ENCODE measurements at regions not wholly inside any gene's neighbourhood (a gene's known extent, or its start where the extent isn't known, plus 50 kb on each side); places are given as distances from the start of the nearest gene placed in this dataset.

DNA sequence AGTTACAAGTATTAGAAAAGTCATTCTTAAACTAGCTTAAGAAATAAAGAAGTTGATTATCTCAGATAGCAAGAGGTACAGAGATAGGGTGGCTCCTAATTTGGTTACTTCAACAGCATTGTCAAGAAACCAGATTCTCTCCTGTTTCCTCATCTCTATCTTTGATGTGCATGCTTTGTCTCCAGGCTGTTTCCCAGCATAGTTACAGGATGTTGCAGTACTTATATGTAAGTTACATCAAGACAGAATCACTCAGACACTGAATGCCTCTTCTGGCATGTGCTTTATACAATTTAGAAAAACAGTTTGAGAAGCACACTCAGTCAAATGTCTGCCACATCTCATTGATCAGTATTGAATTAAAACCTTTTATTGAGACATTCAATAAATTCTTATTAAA is 189.5 kb upstream of the UBE2E3 start:
- no peaks in the 10 kb centered on the region for H3K79me1 ChIP-seq (ENCODE audit: low read depth in 1 of 2, low read length in 2 of 2)
- no peak overlapping the region for H3K27ac ChIP-seq (ENCODE audit: insufficient read depth, low read length)
- H3K23ac ChIP-seq (ENCODE audit: low read depth, low read length) = no peak overlapping the region
- no peak overlapping the region for H2BK120ac ChIP-seq (ENCODE audit: low read depth, low read length)
- H2AFZ ChIP-seq (replicated peaks; ENCODE audit: low read length, poor library complexity) = no peak overlapping the region
- no peak overlapping the region for H3K14ac ChIP-seq (replicated peaks; ENCODE audit: low read depth, low read length)
- TF ChIP-seq, protein P1, sequence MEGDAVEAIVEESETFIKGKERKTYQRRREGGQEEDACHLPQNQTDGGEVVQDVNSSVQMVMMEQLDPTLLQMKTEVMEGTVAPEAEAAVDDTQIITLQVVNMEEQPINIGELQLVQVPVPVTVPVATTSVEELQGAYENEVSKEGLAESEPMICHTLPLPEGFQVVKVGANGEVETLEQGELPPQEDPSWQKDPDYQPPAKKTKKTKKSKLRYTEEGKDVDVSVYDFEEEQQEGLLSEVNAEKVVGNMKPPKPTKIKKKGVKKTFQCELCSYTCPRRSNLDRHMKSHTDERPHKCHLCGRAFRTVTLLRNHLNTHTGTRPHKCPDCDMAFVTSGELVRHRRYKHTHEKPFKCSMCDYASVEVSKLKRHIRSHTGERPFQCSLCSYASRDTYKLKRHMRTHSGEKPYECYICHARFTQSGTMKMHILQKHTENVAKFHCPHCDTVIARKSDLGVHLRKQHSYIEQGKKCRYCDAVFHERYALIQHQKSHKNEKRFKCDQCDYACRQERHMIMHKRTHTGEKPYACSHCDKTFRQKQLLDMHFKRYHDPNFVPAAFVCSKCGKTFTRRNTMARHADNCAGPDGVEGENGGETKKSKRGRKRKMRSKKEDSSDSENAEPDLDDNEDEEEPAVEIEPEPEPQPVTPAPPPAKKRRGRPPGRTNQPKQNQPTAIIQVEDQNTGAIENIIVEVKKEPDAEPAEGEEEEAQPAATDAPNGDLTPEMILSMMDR (conservative IDR thresholded peaks at IDR 0.05; ENCODE audit: low read depth, low read length) = no peak
- TF ChIP-seq MAFK (IDR thresholded peaks at IDR 0.05; ENCODE audit: low read depth, low read length) (no peak), MAZ (IDR thresholded peaks at IDR 0.05; ENCODE audit: borderline replicate concordance, low read depth, low read length) (no peak), FOS (IDR thresholded peaks at IDR 0.05; ENCODE audit: low read depth, low read length) (no peak), RCOR1 (IDR thresholded peaks at IDR 0.05; ENCODE audit: insufficient replicate concordance, low read length) (no peak), BHLHE40 (IDR thresholded peaks at IDR 0.05; ENCODE audit: low read depth, low read length) (no peak), CHD1 (IDR thresholded peaks at IDR 0.05; ENCODE audit: low read depth, low read length) (no peak), ELK1 (IDR thresholded peaks at IDR 0.05; ENCODE audit: borderline replicate concordance, low read depth, low read length) (no peak), POLR2A (IDR thresholded peaks at IDR 0.05; ENCODE audit: low read depth, low read length) (no peak), USF2 (IDR thresholded peaks at IDR 0.05; ENCODE audit: low read depth, low read length) (no peak), CEBPB (IDR thresholded peaks at IDR 0.05; ENCODE audit: low read depth, low read length) (no peak), MXI1 (IDR thresholded peaks at IDR 0.05; ENCODE audit: borderline replicate concordance, low read depth, low read length) (no peak), SMC3 (IDR thresholded peaks at IDR 0.05; ENCODE audit: low read depth, low read length) (no peak)
- H3K36me3 ChIP-seq (ENCODE audit: control insufficient read depth, insufficient read depth, low read length) = no peaks in the 10 kb centered on the region
- no peak overlapping the region for H2BK5ac ChIP-seq (ENCODE audit: low read depth, low read length, poor library complexity, severe bottlenecking)
- ChIA-PET POLR2A (ENCODE audit: unreplicated experiment) (no interaction called here), CTCF (interaction anchor here (0.8 kb wide), 2 partner anchors 32 to 37 kb away, joined by 3 to 4 read pairs; no protein-coding TSS in a partner anchor)
- intact Hi-C loops (cut with micrococcal nuclease) (no loop called here), dilution Hi-C loops (cut with HindIII; ENCODE audit: low sequenced_read_pairs, unreplicated experiment) (no loop called here), in situ Hi-C loops (cut with MboI; ENCODE audit: low sequenced_read_pairs) (no loop called here)
- ATAC-seq (ENCODE audit: low read depth) = no peak
- H3K56ac ChIP-seq (ENCODE audit: extremely low read depth, insufficient read depth, low read length) = no peak overlapping the region
- no peak overlapping the region for H2BK15ac ChIP-seq (ENCODE audit: low read depth, low read length)
- no peaks in the 10 kb centered on the region for H4K20me1 ChIP-seq (ENCODE audit: insufficient read depth, low read length)
- no peak overlapping the region for H4K5ac ChIP-seq (ENCODE audit: low read depth, low read length)
- no peak overlapping the region for H4K91ac ChIP-seq (ENCODE audit: insufficient read depth, low read depth, low read length)
- H3K4me3 ChIP-seq (ENCODE audit: insufficient read depth, low read depth, low read length) = no peak overlapping the region
- H3K4me2 ChIP-seq (ENCODE audit: low read depth, low read length) = no peak overlapping the region
- DNase-seq = peak; percentile 38
- no peaks in the 10 kb centered on the region for H3K9me3 ChIP-seq (ENCODE audit: control insufficient read depth, insufficient read depth, low read length)
- H3K4ac ChIP-seq (ENCODE audit: low read depth, low read length) = no peak overlapping the region
- no peak overlapping the region for H2BK20ac ChIP-seq (ENCODE audit: low read depth, low read length)
- H3K27me3 ChIP-seq (ENCODE audit: control insufficient read depth, insufficient read depth, low read length) = no peaks in the 10 kb centered on the region
- no TSS peak for BruUV-seq (replicated peaks)
- H4K8ac ChIP-seq (ENCODE audit: low read depth in 2 of 2, low read length in 2 of 2) = no peak overlapping the region
- H3K9ac ChIP-seq (ENCODE audit: low read depth, low read length) = no peak overlapping the region
- H3K18ac ChIP-seq (ENCODE audit: low read depth, low read length) = no peak overlapping the region
- H2AK9ac ChIP-seq (replicated peaks; ENCODE audit: low read depth, low read length, poor library complexity) = no peak overlapping the region
- H3K4me1 ChIP-seq (ENCODE audit: control insufficient read depth, insufficient read depth, low read length) = no peaks in the 10 kb centered on the region
- H2AK5ac ChIP-seq (ENCODE audit: low read depth, low read length) = no peak overlapping the region
- no peaks in the 10 kb centered on the region for H3K9me1 ChIP-seq (ENCODE audit: insufficient read depth, low read length)
